Hepatocyte (in vitro differentiated cells): ENCODE measurements at regions not wholly inside any gene's neighbourhood (a gene's known extent, or its start where the extent isn't known, plus 50 kb on each side); places are given as distances from the start of the nearest gene placed in this dataset.

Source experiments
- CTCF ChIP-seq: fragments of 200-600 bp; sonication (generic); IDR thresholded peaks from 2 replicates; pipeline ENCODE4 v1.5.1; 2016; ENCODE audit warnings: antibody characterized with exemption, mild to moderate bottlenecking; ENCODE audit not compliant: poor library complexity
- EZH2phosphoT487 ChIP-seq: fragments of 200-600 bp; sonication (generic); IDR thresholded peaks from one replicate; pipeline ENCODE4 v1.6.1; 2018; ENCODE audit warnings: antibody characterized with exemption, mild to moderate bottlenecking, low read depth, moderate library complexity; ENCODE audit not compliant: unreplicated experiment, severe bottlenecking

DNA sequence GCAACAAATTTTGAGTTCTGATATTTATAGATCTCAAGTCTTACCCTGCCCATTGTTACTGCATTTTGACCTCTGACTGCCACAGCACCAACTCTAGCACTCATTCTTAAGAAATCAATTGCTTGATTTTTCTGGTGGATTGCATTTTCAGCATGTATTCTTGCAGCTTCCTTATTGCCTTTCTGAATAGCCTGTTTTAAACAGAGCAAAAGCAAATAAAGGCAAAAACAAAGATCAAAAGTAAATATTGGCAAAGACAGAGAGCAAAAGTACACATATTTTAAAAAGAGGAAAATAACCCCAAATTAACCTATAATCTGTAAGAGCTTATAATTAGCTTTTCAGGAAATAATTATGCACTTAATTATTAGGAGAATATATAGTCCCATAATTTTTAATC is 129.4 kb upstream of the TENT5D start:
- TF ChIP-seq EZH2phosphoT487: no peak
- no peak for TF ChIP-seq CTCF
